Embryonic facial prominence (tissue), 1 donor: ENCODE measurements at regions not wholly inside any gene's neighbourhood (a gene's known extent, or its start where the extent isn't known, plus 50 kb on each side); places are given as distances from the start of the nearest gene placed in this dataset.

ENCODE experiments used
- DNase-seq: peaks from one replicate; pipeline ENCODE4 v3.0.0-alpha.2; 2016; ENCODE audit errors: extremely low spot score

- DNase-seq, result no peak
Observed at GRCh38 chr2:220628252-220628651, 943.9 kb downstream of the EPHA4 start.

GRCh38 chr2:220641137-220641536 lies 931.0 kb downstream of the EPHA4 start:
- no peak for DNase-seq

GRCh38 chr2:220646424-220646823 lies 925.7 kb downstream of the EPHA4 start:
- DNase-seq, result no peak

- no peak for DNase-seq
Observed at GRCh38 chr2:220648628-220649027, 923.5 kb downstream of the EPHA4 start.

DNA sequence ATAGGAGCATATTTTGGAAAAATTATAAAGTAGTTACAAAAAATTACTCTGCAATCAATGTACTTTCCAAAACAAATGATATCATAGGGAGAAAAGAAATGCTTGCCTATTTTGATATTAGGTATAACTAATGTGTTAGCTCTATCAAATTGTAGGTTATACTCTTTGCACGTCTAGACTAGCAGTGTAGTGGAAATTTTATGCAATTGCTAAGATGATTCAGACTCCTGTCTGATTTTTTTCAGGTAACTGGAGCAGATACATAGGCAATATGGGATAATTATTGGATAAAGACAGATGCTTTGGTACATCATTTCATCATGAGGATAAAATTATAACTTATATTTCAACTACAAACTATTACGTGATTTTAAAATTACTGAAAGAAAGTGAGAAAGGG lies 918.3 kb downstream of the EPHA4 start:
- no peak for DNase-seq

DNA sequence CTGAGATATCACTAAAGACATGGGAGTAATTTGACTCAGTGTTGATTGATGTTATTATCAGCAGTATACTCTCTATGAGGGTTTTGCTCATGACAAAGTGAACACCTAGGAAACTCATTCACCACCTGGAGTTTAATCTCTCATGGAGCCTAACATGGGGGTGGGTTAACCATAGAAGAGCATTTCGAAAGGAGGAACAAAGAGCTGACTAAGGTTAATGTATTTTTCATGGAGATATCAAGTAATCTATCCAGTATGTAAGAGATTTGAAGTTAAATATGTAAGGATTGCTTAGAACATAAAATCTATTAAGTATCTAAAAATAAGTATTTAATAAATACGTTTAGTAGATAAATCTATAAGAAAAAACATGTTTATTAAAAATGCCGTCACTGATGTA lies 917.8 kb downstream of the EPHA4 start:
- no peak for DNase-seq

DNA sequence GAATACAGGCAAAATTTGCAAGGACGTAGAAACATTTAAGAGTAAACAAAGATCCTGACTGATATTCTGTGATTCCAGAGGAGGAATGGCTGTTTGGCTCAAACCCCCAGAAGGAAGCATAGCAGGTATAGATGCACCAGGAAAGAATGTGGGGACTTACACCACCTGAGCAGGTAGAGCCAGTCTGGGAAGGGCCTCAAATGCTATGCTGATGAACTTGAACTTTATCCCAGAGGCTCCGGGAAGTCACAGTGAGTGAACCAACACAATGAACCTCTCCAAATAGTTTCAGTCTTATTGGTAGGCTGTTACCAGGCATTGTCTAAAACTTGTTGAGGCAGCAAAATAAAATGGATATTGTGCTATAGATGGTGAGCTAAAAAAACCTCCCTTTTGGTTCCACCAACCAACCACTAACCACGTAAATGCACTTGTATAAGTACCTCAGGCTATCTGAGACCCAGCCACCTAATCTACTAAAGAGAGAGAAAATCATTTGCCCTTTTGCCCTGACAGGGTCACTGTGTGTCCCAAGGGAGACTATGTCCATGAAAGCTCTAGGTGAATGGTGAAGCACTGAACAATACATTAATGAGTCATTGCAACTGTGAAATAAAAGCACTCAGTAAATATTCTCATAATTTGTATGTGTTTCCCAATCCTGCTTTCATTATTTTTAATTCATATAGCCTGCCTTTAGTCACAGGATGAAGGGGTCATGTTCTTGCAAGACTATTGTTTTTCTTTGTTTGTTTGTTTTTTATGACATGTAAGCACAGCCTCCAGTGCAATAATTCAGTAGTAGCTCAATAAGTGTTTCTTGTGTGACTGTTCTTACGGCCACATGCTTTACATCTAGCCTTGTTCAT lies 911.6 kb downstream of the EPHA4 start:
- no peak for DNase-seq

GRCh38 chr2:220662431-220662830 lies 909.7 kb downstream of the EPHA4 start:
- DNase-seq, result no peak

GRCh38 chr2:220663065-220663464 lies 909.0 kb downstream of the EPHA4 start:
- DNase-seq, result no peak

DNA sequence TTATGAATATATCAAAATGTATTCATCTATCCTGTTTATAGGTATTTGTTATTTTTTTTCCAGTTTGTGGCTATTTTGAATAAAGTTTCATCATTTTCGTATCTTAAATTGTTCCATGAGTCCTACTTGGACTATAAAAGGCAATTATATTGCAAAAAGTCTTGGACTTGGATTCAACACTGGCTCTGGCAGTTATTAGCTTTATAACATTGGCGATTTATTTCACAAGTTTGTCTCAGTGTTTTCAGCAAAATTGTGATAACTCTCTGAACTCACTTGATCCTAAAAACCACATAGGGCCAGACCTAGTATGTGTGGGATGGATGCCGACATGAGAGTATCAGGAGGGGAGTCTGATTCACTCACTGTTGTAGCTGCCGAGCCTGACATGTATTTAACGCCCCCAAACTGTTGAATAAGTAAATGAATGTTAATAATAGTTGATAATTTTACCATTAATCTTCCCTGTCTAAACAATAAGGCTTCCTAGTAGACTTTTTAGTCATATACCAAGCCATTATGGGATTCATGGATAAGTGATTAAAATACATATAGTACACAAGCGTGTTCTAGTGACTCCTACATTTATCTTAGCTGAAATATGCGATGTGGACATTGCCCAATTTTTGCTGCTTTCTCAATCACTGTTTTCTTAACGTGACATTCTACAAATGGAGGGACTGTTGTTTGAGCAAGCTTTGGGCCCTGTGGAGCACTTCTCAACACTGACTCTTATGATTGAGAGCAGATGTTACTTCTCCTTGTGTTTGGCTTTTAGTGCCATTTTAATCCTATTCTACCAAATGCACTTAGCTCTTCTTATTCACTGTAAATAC lies 907.6 kb downstream of the EPHA4 start:
- DNase-seq, result no peak

DNA sequence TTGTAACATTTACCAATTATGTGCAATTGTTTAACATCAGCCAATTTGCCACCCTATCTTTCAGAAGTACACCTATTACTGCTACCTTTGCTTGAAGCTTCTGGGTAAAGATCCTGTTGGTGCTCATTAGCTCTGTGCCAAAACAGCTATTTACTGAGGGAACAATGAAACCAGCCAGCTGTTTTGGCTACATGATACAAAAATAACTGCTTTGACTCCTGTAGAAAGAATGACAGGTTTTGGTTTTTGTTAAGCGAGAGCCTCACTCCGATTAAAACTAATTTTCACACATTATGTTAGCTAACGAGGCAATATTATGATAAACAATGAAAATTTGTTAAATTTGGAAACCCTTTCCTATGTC lies 907.0 kb downstream of the EPHA4 start:
- no peak for DNase-seq

- no peak for DNase-seq
Observed at GRCh38 chr2:220669324-220669723, 902.8 kb downstream of the EPHA4 start.

- no peak for DNase-seq
Observed at GRCh38 chr2:220670511-220670910, 901.6 kb downstream of the EPHA4 start.

GRCh38 chr2:220673151-220673874 lies 898.8 kb downstream of the EPHA4 start:
- DNase-seq, result no peak

GRCh38 chr2:220674033-220674432 lies 898.1 kb downstream of the EPHA4 start:
- DNase-seq, result no peak

- no peak for DNase-seq
Observed at GRCh38 chr2:220676695-220677094, 895.4 kb downstream of the EPHA4 start.

- no peak for DNase-seq
Observed at GRCh38 chr2:220678943-220679342, 893.2 kb downstream of the EPHA4 start.

DNA sequence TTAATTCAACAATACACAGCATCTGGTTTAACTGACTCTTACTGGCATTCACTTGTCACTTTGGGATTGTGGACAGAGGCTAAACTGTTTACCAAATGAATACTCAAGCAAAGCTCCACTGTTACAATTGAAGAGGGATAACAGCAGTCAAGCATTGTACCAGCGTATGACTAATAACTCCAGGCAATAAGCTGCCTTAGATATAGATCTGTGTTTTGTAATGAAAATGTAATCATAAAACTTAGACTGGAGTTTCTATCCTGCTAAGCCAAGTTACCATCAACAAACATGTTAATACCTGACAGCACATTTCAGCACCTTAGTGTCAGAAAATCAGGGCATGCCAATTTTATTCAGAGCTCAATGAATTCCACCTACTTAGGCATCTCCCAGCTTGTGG lies 889.5 kb downstream of the EPHA4 start:
- no peak for DNase-seq

DNA sequence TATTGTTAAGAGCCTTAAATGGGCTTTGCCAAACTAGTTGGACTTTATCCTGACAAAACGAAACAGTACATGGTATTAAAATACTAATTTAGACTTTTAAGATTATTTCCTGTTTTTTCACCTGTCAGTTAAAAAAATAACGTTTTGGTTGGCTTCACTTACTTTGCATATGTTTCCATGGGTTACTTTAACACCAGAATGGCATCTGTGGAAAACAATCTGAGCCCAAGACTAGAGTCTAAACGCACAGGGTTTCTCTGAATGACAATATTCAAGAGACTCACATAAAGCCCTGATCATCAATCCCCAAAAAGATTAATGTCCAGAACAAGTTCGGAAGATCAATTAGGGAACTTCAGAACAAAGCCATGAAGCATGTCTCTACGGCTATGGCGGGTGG lies 888.0 kb downstream of the EPHA4 start:
- DNase-seq, result no peak

- no peak for DNase-seq
Observed at GRCh38 chr2:220687231-220687843, 884.8 kb downstream of the EPHA4 start.

DNA sequence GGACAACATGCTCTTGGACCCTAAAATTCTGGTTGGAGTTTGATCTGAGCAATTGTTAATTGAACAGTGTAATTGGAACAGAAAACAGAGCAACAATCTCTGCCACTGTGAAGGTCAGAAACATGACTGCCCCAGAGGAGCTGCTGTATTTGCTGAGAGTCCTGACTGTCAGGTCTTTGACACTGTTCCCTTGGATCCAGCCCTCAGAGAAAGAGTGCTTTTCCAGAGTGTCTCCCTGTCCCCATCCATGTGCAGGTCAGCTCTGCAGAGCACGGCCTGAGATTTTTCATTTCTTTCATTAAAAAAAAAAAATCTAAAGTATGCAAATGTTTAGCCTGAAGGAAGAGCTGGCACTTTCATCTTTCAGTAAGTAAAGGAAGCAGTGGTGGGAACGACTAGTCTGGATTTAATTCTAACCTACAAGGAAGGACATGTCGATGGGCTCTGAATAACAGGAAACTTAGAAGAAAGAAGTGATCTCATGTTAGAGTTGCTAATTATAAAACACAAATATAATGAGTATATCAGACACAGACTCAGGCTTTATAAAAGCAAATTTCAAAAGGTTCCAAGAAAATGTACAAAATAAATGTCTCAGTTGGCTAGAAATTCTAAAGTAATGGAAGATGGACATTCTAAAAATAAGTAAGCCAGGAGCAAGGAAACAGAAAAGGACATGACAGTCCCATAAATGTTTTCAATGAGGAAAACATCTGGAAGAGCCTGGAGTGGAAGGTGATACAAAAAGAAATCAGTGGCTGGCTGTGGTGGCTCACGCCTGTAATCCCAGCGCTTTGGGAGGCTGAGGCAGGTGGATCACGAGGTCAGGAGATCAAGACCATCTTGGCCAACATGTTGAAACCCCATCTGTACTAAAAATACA lies 876.5 kb downstream of the EPHA4 start:
- no peak for DNase-seq
